ENCODE measurements at regions not wholly inside any gene's neighbourhood (a gene's known extent, or its start where the extent isn't known, plus 50 kb on each side); places are given as distances from the start of the nearest gene placed in this dataset.

- no peak for DNase-seq
Observed at GRCh38 chr12:83186419-83186818, 499.7 kb downstream of the TMTC2 start.

- DNase-seq = no peak
Observed at GRCh38 chr12:83185241-83185640, 498.5 kb downstream of the TMTC2 start.
